ENCODE measurements at regions not wholly inside any gene's neighbourhood (a gene's known extent, or its start where the extent isn't known, plus 50 kb on each side); places are given as distances from the start of the nearest gene placed in this dataset.

GRCh38 chr1:243980071-243980470 is 71.0 kb upstream of the ZBTB18 start:
- no peak for TF ChIP-seq POLR2AphosphoS5 (IDR thresholded peaks at IDR 0.05; ENCODE audit: low read depth, low read length)
- no peak for TF ChIP-seq POLR2A (IDR thresholded peaks at IDR 0.05; ENCODE audit: low read depth, low read length)

All from GM12892 (cell line).